RWPE2 (cell line): ENCODE measurements at regions not wholly inside any gene's neighbourhood (a gene's known extent, or its start where the extent isn't known, plus 50 kb on each side); places are given as distances from the start of the nearest gene placed in this dataset.

Experiments
- ATAC-seq: fragments of 200-7000 bp; cut with Tn5 transposase; 3 replicates; pipeline ENCODE4 v1.9.1; 2021; ENCODE audit warnings: low read depth
- DNase-seq: peaks from one replicate; pipeline ENCODE4 v3.0.0-alpha.2; 2020; ENCODE audit warnings: low spot score
- H3K27ac ChIP-seq: fragments of 450-650 bp; 2 replicates; pipeline ENCODE4 v1.5.1; 2017; ENCODE audit warnings: mild to moderate bottlenecking; ENCODE audit not compliant: poor library complexity, severe bottlenecking
- H3K27me3 ChIP-seq: fragments of 250-450 bp; sonication (Bioruptor Pico); 2 replicates; pipeline ENCODE4 v1.5.1; 2021; ENCODE audit warnings: mild to moderate bottlenecking, moderate library complexity; ENCODE audit not compliant: insufficient read depth, poor library complexity, severe bottlenecking
- H3K36me3 ChIP-seq: fragments of 250-450 bp; sonication (Bioruptor Pico); 2 replicates; pipeline ENCODE4 v1.5.1; 2020; ENCODE audit warnings: low read depth, mild to moderate bottlenecking, moderate library complexity
- H3K4me1 ChIP-seq: fragments of 250-450 bp; sonication (Bioruptor Pico); 2 replicates; pipeline ENCODE4 v1.5.1; 2021; ENCODE audit warnings: mild to moderate bottlenecking, moderate library complexity; ENCODE audit not compliant: insufficient read depth, poor library complexity, severe bottlenecking
- H3K4me3 ChIP-seq: fragments of 250-450 bp; sonication (Bioruptor Pico); 2 replicates; pipeline ENCODE4 v1.5.1; 2021; ENCODE audit warnings: mild to moderate bottlenecking, moderate library complexity; ENCODE audit not compliant: severe bottlenecking
- H3K9me3 ChIP-seq: fragments of 250-450 bp; sonication (Bioruptor Pico); 2 replicates; pipeline ENCODE4 v1.5.1; 2021; ENCODE audit warnings: mild to moderate bottlenecking, moderate library complexity; ENCODE audit not compliant: severe bottlenecking
- TF ChIP-seq, protein P1 (sequence below): fragments of 450-650 bp; IDR thresholded peaks from one replicate; pipeline ENCODE4 v1.5.1; 2017; ENCODE audit warnings: mild to moderate bottlenecking, moderate library complexity; ENCODE audit not compliant: poor library complexity, severe bottlenecking

DNA sequence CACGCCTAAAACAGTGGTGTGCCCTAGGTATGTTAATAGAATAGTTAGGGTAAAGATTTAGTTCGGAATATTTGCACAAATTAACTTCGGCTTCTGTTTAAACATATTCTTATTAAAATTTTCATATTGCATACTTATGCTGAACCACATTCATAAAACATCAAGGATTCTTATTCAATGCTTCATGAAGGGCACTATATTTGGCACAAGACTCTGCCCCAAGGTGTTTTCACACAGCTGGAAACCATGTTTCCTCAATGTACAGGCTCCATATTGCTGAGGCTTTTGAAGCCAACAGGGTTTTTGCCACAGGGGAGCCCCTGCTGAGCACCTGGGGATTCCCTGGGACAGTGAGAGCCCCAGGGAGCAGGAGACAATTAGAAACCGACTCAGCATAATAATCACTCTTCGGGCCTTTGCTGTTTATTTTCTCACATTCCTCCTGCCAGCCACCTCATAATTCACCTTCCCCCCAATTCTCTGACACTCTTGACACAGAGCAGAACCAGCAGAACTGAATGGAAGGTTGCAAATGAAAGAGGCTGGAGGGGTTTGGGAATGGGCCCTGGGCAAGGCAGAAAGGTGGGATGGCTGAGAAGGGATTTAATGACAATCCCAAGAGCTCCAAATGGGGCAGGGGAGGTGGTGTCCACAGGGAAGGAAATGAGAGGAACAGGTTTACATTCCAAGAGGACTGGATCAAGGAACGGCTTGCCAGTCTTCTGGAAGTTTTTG is 72.3 kb upstream of the POMP start:
- Histone ChIP-seq H3K27me3 (no peaks in the 10 kb centered on the region), H3K4me3 (no peak overlapping the region), H3K36me3 (no peaks in the 10 kb centered on the region), H3K27ac (no peak overlapping the region), H3K9me3 (no peaks in the 10 kb centered on the region), H3K4me1 (peaks cover 3% of the 10 kb centered on the region)
- no peak for DNase-seq
- ATAC-seq, result no peak
- TF ChIP-seq, protein P1, sequence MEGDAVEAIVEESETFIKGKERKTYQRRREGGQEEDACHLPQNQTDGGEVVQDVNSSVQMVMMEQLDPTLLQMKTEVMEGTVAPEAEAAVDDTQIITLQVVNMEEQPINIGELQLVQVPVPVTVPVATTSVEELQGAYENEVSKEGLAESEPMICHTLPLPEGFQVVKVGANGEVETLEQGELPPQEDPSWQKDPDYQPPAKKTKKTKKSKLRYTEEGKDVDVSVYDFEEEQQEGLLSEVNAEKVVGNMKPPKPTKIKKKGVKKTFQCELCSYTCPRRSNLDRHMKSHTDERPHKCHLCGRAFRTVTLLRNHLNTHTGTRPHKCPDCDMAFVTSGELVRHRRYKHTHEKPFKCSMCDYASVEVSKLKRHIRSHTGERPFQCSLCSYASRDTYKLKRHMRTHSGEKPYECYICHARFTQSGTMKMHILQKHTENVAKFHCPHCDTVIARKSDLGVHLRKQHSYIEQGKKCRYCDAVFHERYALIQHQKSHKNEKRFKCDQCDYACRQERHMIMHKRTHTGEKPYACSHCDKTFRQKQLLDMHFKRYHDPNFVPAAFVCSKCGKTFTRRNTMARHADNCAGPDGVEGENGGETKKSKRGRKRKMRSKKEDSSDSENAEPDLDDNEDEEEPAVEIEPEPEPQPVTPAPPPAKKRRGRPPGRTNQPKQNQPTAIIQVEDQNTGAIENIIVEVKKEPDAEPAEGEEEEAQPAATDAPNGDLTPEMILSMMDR, result no peak

DNA sequence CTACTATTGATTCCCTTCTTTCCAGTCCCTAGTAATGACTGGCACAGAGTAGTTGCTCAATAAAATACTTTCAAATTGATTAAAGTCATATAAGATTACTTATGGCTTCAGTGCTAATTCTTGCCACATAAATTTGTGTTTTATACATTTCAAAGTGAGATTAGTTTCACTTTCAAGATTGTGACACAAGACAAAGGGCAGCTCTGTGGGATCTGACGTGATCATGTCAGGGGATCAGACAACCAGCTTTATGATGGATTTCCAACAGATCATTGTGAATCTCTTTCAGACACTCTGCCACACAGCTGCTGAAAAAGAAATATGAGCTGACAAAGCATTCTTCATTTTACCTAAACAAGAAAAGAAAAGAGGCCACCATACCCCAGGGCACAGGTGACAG is 73.4 kb upstream of the POMP start:
- H3K36me3 ChIP-seq, result no peaks in the 10 kb centered on the region
- H3K27ac ChIP-seq, result no peak overlapping the region
- TF ChIP-seq, protein P1, result no peak
- no peak for DNase-seq
- no peaks in the 10 kb centered on the region for H3K9me3 ChIP-seq
- no peak for ATAC-seq
- no peaks in the 10 kb centered on the region for H3K27me3 ChIP-seq
- no peak overlapping the region for H3K4me3 ChIP-seq
- peaks cover 3% of the 10 kb centered on the region for H3K4me1 ChIP-seq

DNA sequence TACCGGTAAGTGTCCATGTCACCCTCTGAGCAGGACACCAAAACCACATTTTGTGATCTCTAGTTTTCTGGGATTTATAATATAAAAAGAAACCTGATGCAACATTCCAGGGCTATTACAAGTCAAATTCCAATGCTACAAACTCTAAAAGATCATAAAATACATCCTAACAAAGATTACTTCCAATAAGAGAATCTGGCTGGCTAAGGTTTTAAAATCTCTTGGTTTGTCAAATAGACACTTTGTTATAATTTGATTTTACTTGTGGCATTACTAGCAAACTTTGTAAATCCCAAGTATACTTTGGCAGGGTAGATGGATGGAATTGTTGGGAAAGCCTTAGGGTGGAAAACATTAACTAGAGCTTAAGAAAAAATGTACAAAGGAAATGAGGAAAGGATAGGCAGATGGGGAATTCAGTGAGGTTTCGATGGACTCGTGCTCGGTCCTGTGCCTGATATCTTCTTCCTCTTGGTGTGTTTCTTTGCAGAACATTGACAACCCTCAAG is 74.0 kb upstream of the POMP start:
- H3K27ac ChIP-seq, result no peak overlapping the region
- H3K36me3 ChIP-seq, result no peaks in the 10 kb centered on the region
- no peak for DNase-seq
- no peaks in the 10 kb centered on the region for H3K27me3 ChIP-seq
- peaks cover 3% of the 10 kb centered on the region for H3K4me1 ChIP-seq
- no peaks in the 10 kb centered on the region for H3K9me3 ChIP-seq
- ATAC-seq, result no peak
- no peak overlapping the region for H3K4me3 ChIP-seq
- TF ChIP-seq, protein P1, result no peak

DNA sequence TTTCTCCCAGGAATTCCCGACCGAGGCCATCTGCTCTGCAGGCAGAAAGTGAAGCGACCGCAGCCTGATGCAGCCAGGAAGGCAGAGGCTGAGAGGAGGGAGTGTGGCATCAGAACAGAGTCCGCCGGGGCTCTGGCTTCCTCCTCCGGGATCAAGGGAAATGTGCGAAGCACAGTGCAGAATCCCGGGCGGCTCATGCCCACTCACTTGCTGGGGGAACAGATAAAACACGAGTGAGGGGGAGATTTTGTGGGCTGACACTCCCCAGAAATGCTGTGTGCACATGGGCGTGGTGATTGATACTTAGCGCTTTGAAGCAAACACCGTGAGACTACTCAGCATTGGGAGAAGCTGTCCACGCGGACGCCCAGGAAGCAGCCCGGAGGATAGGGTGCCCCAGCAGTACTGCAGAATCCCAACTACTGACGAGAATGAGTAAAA is 75.3 kb upstream of the POMP start:
- Histone ChIP-seq H3K4me3 (no peak overlapping the region), H3K27ac (no peak overlapping the region), H3K36me3 (no peaks in the 10 kb centered on the region), H3K4me1 (peaks cover 3% of the 10 kb centered on the region), H3K9me3 (no peaks in the 10 kb centered on the region), H3K27me3 (no peaks in the 10 kb centered on the region)
- TF ChIP-seq, protein P1, result no peak
- no peak for DNase-seq
- ATAC-seq, result no peak

DNA sequence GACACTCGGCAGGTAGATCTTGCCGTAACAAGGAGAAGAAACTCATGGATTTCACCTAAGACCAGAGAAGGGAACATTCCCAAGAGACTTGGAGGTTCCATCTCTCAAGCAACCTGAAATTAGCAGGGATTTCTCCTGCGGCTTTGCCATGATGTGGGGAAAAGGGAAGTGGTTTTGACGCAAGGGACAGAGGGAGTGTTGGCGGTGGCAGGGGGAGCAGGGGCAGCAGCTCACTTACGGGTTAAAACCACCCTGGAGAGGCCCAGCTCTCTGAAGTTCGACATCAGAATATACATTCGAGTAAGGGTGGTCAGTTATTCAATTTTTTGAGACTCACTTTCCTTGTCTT is 76.1 kb upstream of the POMP start:
- ATAC-seq, result no peak
- H3K4me1 ChIP-seq, result peaks cover 3% of the 10 kb centered on the region
- H3K27ac ChIP-seq, result no peak overlapping the region
- H3K9me3 ChIP-seq, result no peaks in the 10 kb centered on the region
- no peaks in the 10 kb centered on the region for H3K27me3 ChIP-seq
- no peak for DNase-seq
- no peaks in the 10 kb centered on the region for H3K36me3 ChIP-seq
- H3K4me3 ChIP-seq, result no peak overlapping the region
- TF ChIP-seq, protein P1, result no peak
